ENCODE measurements at regions not wholly inside any gene's neighbourhood (a gene's known extent, or its start where the extent isn't known, plus 50 kb on each side); places are given as distances from the start of the nearest gene placed in this dataset.
"Not testable (repeated sequence)": the region's sequence is repeated elsewhere in the genome, so short reads cannot be mapped to it uniquely, and the experiment has no call there.

DNA sequence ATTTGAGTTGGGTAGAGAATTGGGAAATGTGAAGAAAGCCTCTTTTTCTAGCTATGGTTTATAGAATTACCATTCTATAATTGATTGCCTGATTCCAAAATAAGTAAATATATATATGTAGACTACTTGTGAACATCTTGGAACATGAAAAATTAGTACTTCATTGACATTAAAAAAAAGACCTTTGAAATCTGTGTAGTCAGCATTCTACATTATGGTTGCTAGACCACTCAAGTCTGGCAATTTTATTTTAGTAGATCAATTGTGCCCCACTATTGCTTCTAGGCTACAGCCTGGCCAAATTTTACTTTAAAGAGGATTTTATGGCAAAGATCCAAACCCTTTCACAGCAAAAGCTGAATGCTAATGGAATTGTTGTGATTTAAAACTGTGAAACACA, 279.8 kb downstream of the IKZF2 start:
- DNase-seq (ENCODE audit: low read depth) = no peak

DNA sequence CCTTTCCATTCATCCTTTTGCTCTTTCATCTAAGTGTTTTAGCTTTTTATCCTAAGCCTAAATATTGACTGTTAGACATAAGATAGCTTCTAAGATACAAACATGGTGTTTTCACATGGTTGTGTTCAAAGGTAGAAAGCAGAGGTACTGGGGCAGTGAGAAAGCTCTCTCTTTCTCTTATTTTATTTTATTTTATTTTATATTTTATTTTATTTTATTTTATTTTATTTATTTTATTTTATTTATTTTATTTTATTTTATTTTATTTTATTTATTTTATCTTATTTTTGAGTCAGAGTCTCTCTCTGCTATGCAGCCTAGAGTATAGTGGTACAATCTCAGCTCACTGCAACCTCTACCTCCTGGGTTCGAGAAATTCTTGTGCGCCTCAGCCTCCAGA, 287.2 kb downstream of the IKZF2 start:
- no peak for DNase-seq (ENCODE audit: low read depth)

DNA sequence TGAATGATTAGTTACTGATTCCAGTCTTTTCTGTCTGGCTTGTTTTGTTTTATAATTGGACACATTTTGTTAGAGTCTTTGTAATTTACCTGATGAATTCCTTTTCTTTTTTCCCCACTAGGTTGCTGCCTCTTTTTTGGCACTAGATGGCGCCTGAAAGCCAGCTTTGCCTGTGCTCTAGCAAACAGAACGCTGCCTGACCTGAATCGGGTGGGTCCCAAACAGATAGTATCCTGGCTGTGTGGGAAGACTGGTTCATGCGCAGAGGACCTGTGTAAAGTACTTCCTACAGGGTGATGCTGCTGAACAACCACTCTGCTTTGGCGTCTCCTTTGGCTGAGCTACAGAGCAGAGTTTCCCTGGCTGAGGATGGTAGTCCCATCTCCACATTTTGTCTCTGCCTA, 288.2 kb downstream of the IKZF2 start:
- peak; percentile 23 for DNase-seq (ENCODE audit: low read depth)

DNA sequence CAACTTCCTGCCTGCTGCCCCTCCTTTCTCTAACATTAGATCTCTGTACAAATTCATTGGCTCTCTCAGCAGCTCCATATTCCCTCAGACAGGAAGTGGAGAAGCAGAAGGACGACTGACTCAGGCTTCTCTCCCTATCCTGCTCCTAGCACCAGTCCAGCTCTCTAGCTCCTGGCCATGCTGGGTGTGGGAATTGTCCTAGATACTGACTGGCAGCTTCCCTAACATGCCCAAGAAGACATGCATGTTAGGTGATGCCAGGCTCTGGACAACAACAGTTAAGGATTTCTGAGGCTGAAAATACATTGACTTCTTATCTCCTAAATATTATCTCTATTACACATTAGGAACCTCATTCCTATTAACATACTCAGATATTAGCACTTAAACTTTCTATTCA, 292.9 kb downstream of the IKZF2 start:
- peak; percentile 22 for DNase-seq (ENCODE audit: low read depth)

DNA sequence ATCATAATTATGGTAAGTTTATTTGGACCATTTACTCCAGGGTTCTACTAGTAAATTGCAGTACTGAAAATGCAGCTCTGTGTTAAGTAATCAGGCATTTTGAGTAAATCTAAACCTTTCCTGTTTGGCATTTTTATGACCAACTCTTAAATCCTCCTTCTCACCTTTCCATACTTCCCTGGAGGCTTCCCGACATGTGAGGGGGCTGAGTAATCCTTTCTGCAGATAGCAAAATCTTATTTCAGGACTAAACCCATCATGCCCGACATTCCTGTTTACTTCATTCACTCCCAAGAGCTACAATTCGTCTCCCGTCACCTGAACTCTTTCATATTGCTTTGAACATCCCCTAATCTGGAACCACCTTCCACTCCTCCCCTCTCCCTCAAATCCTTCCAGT, 296.6 kb downstream of the IKZF2 start:
- no peak for DNase-seq (ENCODE audit: low read depth)

DNA sequence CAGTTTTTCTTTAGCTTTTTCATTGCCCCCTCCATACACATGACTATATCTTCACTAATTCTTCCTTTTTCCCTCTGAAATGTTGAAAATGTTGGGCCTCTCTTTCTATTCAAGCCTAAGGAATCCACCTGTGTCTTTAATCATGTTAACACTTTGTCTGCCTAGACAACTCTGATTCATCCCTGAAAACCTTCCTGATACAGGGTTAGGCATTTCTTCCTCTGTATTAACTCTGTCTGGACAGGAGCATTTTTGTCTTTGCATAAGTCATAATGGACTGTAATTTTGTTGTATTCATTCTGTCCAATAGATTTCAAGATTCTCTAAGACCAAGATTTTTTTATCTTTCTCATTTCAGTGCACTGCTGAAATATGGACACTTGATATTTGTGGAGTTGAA, 297.3 kb downstream of the IKZF2 start:
- no peak for DNase-seq (ENCODE audit: low read depth)

DNA sequence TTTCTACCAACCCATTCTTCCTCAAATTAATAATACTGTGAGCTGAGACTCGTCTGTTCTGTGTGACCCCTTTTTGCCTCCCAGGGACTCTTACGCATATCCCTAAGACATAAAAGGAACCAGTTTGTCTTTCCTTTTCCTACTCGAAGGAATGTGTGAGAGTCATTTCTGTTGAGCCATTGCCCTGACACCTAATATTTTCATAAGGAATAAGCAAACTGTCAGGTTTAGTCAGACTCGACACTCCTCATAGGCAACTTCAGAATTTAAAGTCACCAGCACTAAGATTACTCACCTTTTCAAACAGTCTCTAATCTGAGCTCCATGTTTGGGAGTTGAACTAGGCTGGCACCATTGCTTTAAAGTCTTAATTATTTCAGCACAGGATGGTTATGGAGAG, 305.5 kb downstream of the IKZF2 start:
- peak; percentile 61 for DNase-seq (ENCODE audit: low read depth)

DNA sequence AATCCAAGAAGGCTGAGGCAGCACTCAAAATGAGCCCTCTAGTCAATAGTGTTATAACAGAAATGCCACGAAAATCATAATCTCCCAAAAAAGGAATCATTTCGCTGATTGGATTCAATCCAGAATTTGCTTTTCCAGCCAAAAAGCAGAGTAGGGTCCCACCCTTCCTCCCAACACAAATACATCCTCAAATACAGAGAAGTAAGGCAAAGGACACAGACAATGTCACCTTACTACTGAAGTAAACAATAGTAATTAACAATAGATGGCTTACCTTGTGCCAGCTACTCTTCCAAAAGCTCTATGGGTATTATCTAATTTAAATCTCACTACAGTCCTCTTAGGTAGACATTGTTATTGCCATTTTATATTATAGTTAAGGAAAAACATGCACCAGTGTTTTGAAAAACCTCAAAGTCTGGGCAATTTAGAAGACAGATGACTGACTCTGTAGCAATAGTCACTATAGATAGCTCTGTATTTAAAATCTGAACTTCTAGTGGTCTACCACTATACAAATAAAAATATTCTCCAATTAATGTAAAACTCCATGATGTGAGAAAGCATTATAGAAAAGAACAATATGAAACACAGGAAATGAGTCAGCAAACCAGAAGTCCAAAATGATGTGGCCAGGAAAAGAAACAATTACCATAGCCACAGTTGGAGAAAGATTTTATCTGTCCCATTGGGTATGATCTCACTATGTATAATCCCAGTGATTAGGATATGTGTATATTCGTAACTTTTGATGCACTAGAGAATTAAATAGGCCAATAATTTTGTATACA, 305.0 kb upstream of the ERBB4 start:
- peak; percentile 89 for DNase-seq (ENCODE audit: low read depth)

DNA sequence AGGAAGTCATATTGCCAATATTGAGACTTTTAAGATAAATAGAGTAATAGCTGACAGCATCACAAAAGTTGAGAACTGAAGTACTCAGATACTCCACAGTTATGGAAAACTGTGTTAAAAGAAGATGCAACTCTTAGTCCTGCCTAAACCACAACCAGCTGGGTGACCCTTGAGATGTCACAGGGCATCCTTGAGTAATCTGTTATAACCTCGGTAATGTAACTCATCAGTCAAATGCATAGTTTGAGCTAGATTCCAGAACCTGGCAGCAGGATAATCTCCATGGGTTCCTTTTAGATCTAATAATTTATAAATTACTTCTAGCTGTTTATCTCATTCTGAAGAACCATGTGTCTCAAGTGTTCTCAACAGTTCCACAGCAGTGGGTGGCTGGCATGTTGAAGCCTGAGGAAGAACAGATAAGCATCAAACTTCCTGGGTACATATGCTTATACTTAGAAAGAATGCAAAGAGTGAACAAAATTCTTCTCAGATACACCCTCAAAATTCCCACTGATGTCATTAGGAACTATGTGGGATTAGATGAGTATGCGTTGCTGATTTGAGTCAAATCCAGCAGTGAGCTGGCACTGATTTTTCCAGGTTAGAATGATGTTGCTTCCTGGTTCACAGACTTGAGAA, 304.1 kb upstream of the ERBB4 start:
- DNase-seq (ENCODE audit: low read depth) = peak; percentile 87

DNA sequence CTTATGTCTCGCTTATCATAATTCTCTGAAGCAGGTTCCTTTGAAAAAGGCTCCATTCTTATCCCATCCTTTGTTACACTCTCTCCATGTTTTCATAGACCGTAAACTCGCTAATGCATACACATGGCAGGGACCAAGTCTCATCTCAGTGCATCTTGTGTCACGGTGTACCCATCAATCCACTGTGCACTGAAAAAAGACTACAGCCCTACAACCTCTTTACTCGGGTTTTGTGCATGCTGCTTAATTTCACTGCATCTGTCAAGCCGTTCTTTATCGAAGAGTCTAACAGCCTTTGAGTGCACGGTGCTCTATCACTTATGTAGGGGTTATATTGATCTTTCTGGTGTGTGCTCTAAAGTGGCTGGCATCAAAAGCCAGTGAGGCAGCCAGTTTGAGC, 302.9 kb upstream of the ERBB4 start:
- DNase-seq (ENCODE audit: low read depth) = no peak

DNA sequence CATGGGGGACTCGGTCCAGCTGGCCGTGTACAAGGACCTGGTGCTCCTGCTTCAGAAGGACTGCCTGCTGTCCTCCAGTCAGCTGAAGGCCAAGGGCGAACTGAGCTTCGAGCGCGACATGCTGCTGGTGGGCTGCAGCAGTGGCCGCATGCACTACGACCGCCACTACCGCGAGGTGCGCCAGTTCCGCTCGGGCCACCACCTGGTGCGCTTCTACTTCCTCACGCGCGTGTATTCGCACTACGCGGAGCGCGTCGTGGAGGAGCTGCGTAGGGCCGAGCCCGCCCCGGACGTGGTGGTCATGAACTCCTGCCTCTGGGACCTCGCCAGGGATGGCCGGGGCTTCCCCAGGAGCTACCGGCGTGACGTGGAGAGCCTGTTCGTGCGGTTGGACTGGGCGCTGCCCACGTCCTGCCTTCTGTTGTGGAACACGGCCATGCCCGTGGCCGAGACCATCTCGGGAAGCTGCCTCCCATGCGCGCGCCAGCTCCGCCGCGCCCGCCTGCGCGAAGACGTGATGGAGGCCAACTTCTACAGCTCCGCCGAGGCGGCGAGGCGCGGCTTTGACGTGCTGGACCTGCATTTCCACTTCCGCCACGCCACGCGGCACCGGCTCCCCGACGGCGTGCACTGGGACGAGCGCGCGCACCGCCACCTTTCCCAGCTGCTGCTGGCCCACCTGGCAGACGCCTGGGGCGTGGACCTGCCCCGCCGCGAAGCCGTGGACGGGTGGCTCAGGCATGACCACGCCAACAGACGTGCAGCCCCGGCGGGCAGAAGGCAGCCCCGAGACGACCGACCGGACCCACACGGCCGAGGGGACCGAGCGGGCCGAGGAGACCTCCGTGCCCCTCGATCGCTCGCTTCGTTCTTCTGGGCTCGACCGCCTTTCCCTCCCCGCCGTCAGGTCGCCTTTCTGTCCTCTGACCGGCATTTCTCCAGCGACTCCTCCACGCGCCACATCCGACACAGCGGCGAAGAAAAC, 293.9 kb upstream of the ERBB4 start:
- DNase-seq (ENCODE audit: low read depth) = no peak

DNA sequence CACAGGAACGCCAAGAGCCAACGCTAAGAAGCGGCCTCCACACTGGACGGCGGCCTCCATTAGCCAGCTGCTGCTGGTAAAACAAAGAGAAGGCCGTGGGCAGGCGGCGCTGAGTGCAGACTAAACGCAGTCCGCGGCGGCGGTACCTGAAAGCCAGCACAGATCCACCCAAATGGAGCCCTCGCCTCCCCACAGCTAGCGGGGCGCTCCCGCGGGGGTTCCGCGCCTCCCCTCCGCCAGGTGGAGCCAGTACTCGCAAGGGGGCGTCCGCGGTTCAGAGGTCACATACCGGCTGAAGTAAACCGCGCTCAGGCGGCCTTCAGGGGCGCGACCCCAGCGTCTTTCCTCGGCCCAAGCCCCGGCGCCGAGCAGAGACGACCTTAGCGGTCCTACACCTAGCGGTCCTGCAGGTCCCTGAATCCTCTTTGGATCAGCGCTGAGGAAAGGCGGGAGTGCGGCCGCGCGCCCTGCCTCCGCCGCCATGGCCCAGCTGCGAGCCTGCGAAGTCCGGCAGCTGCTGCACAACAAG, 293.1 kb upstream of the ERBB4 start:
- DNase-seq (ENCODE audit: low read depth) = no peak

DNA sequence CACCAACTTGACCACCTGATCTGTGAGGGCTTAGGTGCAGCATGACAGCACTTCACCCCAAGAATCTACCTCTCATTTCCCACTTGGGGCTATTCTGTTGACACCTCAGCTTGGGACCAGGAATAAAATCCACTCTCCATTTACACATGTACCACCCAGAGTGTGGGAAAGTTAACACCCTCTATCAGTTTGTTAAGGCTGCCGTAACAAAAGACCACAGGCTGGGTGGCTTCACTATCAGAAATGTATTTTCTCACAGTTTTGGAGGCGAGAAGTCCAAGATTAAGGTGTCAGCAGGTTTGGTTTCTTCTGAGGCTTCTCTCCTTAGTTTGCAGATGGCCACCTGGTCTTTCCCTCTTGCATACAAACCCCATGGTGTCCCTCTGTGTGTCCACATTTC, 277.7 kb upstream of the ERBB4 start:
- DNase-seq (ENCODE audit: low read depth) = no peak

DNA sequence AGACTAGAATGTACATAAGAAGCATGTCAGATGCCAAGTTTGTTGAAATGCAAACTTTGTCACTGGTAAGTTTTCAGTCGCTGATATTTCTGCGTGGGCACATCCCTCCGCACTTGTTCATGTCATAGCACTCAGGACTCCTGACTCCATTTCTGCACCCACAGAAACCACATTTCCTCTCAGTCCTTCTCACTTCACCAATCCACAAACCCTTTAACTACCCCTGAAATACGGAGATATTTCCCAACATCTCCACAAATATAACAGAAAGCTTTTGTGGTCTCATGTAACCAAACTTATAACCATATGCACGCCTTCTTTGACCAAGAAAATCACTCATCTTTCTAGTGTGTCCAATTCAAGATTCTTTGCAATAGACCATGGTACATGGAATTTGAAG, 276.9 kb upstream of the ERBB4 start:
- no peak for DNase-seq (ENCODE audit: low read depth)

DNA sequence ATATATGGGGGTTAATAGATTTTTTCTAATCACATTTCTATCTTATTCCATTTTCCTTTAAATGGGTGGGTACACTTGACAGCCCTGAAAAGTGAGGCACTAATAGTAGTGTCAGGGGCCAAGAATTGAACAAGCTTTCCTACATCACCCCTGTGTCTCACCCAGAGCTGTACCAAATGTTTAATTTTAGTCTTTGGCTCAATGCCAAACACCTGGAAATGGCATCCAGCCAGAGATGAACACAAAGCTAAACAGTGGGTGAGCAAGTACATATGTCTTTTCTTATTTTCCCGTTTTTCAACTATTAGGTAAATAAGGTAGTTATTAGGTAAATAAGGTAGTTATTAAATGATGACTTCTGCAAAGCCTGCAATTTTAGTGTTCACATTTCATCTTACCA, 276.3 kb upstream of the ERBB4 start:
- DNase-seq (ENCODE audit: low read depth) = no peak

DNA sequence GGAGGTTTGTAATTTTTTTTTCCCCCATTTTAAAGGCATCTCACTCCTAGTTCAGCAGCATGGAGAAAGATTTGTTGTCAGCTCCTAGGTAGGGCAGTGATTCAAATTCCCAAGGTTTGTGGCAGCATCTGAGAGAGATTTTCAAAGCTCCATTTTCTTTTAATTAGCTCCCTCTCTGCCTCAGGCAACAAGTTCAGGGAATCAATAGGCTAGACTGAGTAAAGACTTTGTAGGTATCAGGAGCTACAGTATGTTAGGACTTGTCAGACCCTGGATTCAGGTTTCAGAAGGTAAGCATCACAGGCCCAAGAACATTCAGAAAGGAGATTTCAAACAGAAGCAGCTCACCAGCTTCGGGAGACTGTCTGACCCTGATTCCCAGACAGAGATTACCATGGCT, 273.3 kb upstream of the ERBB4 start:
- peak; percentile 11 for DNase-seq (ENCODE audit: low read depth)

DNA sequence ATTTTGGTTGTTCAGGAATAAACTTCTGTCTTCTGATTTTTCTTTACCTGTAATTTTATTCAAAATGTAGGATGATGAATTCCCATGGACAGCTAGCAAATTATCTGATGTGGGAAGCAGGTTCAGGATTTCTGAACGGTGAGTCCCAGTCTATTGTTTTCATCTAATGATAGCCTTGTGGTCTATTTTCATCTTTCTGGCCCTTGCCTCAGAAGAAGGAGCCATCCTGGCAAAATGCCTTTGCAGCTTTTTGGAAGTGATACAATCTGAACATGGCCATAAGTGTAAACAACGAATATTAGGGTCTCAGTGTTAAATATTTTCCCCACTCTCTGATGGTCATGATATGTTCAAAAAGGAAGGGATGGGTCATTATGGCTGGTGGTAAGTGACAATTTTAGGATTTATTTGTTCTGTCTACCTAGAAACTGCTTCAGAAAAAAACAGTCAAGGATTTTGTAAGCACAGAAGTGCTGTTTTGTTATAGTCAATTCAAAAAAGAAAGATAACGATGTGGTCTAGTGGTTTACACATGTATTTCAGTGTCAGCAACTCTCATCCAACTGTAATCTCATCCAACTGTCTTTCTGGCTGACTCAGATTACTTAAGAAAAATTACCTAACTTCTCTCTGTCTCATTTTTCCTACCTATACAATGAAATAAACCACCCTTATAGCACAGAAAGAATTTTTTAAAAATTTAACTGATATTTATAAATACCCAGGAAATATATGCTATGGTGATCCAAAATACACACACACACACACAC, 272.6 kb upstream of the ERBB4 start:
- DNase-seq (ENCODE audit: low read depth) = peak; percentile 51

DNA sequence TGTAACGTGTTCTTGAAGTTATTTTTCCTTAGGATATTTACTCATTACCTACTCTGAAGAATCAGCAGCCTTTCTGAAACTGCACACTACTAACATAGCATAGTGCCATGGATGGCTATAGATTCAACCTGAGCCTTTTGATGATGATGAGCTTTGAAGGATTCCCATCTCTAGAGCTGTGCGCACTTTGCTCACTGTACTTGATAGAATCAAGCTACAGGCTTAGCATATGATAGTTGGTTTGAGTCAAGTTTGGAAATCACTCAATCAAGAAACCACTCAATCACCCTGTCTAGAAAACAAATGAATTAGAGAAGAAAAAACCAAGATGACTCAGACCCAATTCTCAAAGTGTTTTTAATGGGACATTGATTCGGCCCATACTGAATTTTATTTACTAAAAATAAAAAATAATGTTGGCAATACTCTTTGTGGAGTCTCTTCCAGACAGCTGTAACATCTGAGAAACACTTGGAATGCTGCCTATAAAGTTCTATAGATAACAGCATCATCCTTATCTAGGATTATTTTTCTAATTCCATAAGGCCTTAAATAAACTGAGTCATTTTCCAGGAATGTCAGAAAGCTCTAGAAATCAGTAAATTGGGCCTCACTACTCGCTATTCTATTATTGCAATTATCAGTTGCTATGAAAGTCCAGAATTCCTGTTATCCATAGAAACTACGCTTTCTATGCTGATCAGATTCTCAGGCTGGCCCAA, 259.0 kb upstream of the ERBB4 start:
- peak; percentile 55 for DNase-seq (ENCODE audit: low read depth)

DNA sequence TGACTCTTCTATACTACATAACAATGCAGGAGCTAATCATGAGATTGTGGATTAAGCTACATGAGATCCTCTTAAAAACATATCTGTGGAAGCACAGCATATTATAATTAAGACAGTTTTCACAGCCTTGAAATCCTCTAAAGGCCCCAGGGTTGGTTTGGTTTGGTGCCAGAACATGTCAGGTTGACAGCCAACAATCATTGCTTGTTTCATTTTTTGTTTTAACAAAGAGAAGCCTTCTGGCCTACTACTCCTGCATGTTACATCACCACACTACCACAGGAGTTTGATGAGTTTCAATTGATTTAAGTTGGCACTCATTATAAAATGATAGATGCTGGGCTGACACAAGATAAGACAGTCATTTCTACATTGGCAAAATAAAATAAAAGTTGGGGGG, 255.9 kb upstream of the ERBB4 start:
- peak; percentile 18 for DNase-seq (ENCODE audit: low read depth)

DNA sequence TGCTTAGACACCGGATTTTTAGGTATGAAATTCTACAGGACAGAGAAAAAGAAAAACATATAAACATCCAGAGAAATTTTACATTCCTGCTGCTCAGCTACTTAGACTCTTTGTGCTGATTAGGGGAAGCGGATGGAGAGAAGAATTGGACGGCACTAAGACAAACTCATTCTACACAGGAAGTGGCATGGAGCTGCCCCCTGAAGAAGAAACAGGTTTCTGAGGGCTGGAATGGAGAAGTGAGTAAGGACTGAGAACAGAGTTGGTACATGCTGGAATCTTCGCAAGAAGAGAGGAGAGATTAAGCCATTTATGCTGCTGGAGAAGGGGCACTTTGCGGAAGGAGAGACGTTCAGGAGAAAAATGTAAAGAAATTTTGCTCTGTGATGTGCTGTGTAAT, 253.0 kb upstream of the ERBB4 start:
- DNase-seq (ENCODE audit: low read depth) = no peak

DNA sequence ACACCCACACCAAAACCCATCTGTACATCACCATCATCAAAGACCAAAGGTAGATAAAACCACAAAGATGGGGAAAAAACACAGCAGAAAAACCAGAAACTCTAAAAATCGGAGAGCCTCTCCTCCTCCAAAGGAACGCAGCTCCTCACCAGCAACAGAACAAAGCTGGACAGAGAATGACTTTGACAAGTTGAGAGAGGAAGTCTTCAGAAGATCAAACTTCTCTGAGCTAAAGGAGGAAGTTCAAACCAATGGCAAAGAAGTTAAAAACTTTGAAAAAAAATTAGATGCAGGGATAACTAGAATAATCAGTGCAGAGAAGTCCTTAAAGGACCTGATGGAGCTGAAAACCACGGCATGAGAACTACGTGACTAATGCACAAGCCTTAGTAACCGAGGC, 247.5 kb upstream of the ERBB4 start:
- not testable (repeated sequence) for DNase-seq (ENCODE audit: low read depth)
